ENCODE measurements at regions not wholly inside any gene's neighbourhood (a gene's known extent, or its start where the extent isn't known, plus 50 kb on each side); places are given as distances from the start of the nearest gene placed in this dataset.

- no peak for TF ChIP-seq EZH2phosphoT487 (IDR thresholded peaks at IDR 0.05; ENCODE audit: borderline replicate concordance, low read depth, low read length)
- TF ChIP-seq CTCF (conservative IDR thresholded peaks at IDR 0.05; ENCODE audit: low read length), result no peak
Observed at GRCh38 chr3:124530916-124531315, 199.3 kb upstream of the UMPS start.

Data from OCI-LY7 (cell line).